HL-60/S4 treated with retinoic acid at 250 ng/mL for 4 days and 3 days (cell line): ENCODE measurements at regions not wholly inside any gene's neighbourhood (a gene's known extent, or its start where the extent isn't known, plus 50 kb on each side); places are given as distances from the start of the nearest gene placed in this dataset.
"Not testable (repeated sequence)": the region's sequence is repeated elsewhere in the genome, so short reads cannot be mapped to it uniquely, and the experiment has no call there.

Experiments used
- in situ Hi-C: fragments of 300-500 bp; cut with MboI; formaldehyde crosslinking; loops from 2 replicates; pipeline ENCODE4 v1.7.0; 2022; ENCODE audit warnings: low sequenced_read_pairs

- in situ Hi-C loops = no loop called here
Measured at GRCh38 chr1:38787041-38787440, 72.5 kb downstream of the RRAGC start.

- in situ Hi-C loops = no loop called here
Measured at GRCh38 chr1:38786040-38786436, 73.5 kb downstream of the RRAGC start.

DNA sequence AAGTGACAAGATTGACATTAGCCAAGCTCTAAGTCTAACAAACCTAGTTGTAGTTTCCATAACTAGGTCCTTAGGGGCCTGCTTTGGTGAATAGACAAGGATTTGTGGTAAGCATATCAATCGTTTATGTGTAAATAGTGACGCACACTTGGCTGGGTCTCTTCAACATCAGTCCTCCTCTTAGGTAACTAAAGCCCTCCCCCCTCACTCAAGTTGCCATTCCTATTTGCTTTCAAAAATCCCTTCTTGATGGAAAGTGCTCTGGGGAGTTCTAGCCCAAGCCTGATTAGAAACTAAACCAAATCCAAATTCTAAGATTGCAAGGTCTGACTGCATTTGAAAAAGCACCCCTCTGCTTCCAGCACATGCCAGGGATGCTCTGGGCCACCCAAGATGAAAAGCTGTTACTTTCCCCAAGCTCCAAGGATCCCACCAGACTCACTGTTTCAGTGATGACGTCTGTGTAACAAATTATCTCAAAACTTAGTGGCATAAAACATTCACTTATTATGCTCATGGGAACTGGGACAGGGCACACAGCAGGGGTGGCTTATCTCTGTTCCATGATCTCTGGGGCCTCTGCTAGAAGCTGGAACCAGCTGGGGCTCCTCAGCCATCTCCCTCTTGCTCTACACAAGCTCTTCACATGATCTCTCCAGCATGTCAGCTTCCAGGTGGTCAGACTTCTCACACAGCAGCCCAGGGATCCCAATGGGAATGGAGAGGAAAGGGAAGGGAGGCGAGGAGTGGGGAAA, 74.1 kb downstream of the RRAGC start:
- in situ Hi-C loops = no loop called here

DNA sequence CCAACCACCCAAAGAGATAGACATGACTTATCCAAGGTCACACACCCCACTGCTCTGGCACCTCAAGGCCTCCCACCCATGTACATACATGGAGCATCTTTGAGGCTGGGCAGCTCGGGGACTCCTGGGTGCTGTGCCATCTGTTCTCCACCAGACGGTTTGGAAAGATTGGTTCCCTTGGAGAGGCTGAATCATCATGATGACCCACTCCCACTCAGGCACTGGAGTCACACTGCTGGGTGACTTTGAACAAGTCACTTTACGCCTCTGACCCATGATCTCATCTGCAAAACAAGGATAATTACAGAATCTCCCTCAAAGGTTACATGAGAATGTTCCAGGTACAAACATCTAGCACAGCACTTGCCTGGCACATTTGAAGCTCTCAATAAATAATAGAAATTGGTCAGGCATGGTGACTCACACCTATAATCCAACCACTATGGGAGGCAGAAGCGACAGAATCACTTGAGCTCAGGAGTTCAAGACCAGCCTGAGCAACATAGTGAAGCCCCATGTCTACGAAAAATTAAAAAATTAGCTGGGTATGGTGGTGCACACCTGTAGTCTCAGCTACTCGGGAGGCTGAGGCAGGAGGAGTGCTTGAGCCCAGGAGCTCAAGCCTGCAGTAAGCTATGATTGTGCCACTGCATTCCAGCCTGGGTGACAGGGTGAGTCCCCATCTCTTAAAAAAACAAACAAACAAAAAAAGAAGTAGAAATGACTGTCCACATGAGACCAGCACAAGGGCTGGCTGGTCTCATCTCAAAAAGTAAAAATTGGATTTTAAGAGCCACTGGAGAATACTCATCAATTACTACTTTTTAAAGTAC, 74.9 kb downstream of the RRAGC start:
- in situ Hi-C loops = no loop called here

- in situ Hi-C loops = no loop called here
Measured at GRCh38 chr1:38783640-38784229, 75.8 kb downstream of the RRAGC start.

GRCh38 chr1:38781872-38782617, 77.5 kb downstream of the RRAGC start:
- in situ Hi-C loops = no loop called here

GRCh38 chr1:38780133-38780532, 79.4 kb downstream of the RRAGC start:
- in situ Hi-C loops = no loop called here

DNA sequence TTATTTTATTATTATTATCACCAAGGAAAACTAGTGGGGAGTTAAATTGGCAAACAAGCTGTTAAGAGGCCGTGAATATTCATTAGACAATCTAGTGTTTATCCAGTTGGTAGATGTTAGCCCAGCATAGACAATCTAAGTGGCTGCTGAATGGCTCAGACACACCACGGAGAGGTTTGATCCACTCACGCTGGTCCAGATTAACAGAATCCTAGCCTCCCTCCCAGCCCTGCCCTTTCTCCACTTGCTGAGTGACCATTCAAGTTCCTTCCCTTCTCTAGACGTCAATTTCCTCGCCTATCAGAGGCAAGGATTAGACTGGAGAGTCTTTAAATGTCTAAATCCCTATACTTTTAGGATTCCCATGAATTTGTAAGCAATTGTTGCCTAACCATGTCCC, 80.1 kb downstream of the RRAGC start:
- in situ Hi-C loops = no loop called here

DNA sequence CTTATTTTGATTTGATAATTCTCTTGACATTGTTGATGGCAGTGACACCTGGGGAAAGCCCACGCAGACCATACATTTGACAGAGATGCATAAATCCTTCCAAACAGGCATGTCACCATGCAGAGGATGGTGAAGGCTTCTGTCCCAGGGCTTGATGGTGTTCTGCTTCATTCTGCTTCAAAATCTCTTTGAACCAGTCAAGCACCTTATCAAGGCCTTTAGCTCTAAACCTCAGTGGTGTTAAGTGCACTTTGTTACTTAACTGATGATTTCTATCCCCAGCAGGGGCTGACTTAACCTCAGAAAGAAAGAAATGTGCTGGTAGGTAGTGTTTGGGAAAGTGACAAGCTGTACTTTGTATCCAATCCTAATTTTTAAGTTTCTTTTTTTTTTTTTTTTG, 81.1 kb downstream of the RRAGC start:
- in situ Hi-C loops = no loop called here

DNA sequence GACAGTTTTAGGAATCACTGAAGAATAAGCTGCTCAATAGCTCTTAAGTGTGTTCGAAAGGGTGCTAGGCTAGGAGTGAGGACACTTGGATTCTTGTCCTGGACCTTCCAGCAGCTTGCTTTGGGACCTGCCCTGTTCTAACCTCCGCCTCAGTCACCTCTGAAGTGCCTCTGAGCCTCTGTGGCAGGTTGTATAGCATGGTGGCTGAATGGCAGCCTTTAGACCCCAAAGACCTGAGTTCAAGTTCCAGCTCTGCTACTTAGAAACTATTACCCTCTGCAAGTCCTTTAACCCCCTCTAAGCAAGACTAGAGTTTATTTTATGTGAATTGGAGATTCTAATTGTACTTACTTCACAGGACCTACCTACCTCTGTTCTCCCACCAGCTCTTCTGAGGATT, 81.5 kb downstream of the RRAGC start:
- in situ Hi-C loops = no loop called here

DNA sequence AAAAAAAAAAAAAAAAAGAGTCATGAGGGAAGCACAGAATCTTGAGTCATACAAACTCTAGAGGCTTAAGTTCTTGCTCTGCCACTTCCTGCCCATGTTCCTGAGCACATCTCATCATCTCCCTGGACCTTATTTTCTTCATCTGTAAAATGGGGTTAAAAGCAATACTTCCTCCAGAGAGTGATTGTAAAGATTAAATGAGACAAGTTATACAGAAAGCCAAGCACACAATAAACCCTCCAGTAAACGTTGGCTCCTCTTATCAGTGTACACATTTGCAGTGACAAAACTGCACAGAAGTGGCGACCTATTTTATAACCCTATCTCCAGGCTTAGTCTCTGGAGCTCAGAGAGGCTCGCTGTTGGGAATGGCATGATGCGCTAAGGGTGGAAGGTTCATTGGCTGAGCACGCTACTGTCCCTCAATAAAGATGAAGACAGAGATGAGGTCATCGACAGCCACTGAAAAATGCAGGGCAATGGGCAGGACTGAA, 82.1 kb downstream of the RRAGC start:
- in situ Hi-C loops = no loop called here

DNA sequence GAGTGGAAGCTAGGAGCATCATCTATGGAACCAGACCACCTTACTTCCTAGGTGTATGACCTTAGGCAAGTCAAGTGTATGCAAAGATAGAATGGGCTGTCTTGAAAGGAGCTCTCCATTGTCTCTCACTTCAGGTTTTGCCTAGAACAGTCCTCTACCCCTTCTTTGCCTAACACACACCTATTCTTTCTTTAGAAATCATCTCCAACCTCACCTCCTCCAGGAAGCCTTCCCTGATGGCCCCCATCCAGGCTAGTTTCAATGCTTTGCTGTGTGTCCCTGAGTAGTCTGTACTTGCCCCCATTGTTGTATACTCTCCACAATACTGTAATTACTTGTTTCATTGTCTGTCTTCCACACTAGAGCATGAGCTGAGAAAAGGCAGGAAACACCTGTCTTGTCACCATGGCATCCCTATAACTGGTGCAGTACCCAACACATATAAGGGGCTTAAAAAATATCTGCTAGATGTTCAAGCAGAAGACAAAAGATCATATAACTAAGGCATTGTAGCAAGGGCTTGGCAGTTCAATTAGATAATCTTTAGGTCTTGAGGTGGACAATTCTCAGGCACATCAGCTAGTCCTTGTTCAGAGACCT, 83.0 kb downstream of the RRAGC start:
- in situ Hi-C loops = no loop called here

DNA sequence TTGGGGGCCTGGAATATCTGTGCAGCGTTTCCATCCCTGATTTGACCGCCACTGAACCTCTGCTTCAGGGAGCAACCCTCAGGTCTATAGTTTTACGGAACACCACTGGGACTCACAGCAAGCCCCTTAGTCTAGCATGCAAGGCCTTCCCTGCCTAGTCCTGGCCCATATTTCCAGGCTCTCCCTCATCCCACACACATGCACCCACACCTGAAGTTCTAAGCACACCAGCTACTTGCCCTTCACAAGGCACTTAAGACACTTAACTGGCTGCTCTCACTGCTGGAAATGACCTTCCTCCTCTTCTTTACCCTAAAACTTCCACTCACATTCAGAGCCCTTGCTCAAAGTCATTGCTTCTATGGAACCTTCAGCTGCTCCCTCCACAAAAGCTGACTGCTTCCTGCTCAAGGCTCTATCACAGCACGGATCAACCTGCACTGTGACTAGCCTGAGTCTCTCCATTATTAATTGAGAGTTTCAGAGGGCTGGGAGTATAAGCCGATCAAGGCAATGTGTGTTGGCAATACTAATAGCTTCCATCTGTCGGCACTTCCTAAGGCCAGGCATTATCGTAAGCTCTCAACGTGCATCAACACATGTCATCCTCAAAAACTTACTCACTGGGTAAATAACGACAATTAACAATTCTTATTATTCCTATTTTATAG, 84.3 kb downstream of the RRAGC start:
- in situ Hi-C loops = no loop called here

- in situ Hi-C loops = no loop called here
Measured at GRCh38 chr1:38773483-38773882, 86.1 kb downstream of the RRAGC start.

- in situ Hi-C loops = no loop called here
Measured at GRCh38 chr1:38772953-38773352, 86.6 kb downstream of the RRAGC start.

DNA sequence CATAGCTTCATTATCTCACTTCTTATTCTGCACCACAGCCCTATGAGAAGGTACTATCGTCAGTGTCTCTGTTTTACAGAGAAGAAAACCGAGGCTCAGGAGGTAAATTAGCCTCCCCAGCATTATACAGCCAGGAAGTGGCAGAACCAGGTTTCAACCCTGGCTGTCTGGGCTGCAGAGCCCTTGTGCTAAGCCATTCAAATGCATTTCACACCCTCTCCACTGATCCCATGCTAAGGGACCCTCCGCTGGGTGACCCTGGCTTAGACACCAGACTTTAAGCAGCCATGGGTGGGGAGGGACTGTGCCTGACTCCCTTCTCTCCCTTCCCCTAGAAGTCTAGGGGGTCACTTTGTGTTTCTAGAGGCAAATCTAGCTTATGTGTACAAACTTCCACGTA, 87.5 kb downstream of the RRAGC start:
- in situ Hi-C loops = no loop called here

GRCh38 chr1:38770516-38771173, 88.9 kb downstream of the RRAGC start:
- in situ Hi-C loops = not testable (repeated sequence)

- in situ Hi-C loops = no loop called here
Measured at GRCh38 chr1:38766125-38766524, 93.4 kb downstream of the RRAGC start.

DNA sequence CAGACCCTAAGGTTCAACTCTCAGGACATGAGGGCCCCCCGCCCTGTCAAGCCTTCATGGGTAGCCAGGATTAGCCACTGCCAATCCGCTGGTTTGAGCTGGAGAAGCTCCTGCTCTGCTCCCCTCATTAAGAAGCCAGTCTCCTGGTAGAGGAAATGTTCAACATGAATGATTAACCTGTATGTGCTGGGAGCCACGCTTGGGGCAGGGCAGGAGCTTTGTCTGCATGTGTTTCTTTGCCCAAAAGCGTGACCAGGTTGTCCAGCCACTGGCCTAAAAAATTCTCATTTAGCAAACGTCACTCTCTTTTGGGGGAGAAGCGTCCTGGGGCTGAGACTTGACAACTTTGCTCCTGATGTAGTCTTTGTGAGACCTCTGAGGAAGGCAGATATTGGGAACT, 96.5 kb downstream of the RRAGC start:
- in situ Hi-C loops = no loop called here

DNA sequence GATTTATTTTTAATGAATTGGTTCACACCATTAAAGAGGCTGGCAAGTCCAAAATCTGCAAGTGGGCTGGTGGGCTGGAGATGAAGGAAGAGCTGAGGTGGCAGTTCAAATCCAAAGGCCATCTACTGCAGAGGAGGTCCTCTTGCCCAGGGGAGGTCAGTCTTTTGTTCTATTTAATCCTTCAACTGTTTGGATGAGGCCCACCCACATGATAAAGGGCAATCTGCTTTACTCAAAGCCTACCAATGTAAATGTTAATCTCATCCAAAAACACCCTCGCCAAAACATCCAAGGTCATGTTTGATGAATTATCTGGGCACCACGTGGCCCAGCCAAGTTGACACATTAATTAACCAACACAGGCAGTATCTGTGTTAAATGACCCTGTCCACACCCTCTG, 99.0 kb downstream of the RRAGC start:
- in situ Hi-C loops = no loop called here
